ENCODE measurements at regions not wholly inside any gene's neighbourhood (a gene's known extent, or its start where the extent isn't known, plus 50 kb on each side); places are given as distances from the start of the nearest gene placed in this dataset.
A peak's percentile ranks its signal among the peaks of the same experiment; 100 is the strongest.

- H3K4me2 ChIP-seq (ENCODE audit: low read length): no peak overlapping the region
- no peaks in the 10 kb centered on the region for H3K36me3 ChIP-seq (ENCODE audit: control insufficient read depth in 1 of 2, insufficient read depth in 2 of 2, low read length in 2 of 2)
- no peak overlapping the region for H3K18ac ChIP-seq (ENCODE audit: low read length)
- no peak overlapping the region for H3K4ac ChIP-seq (ENCODE audit: low read depth, low read length)
- no peak overlapping the region for H3K4me3 ChIP-seq (ENCODE audit: low read depth, low read length)
- no peak overlapping the region for H3K14ac ChIP-seq (ENCODE audit: low read length)
- DNase-seq: no peak
- no peak overlapping the region for H3K9ac ChIP-seq (ENCODE audit: low read length)
- no CpG with 5 or more reads among the region's 3 CpGs for WGBS (ENCODE audit: extremely low coverage, insufficient coverage, insufficient read length)
- no peak overlapping the region for H4K8ac ChIP-seq (ENCODE audit: low read depth, low read length)
- H3K4me1 ChIP-seq (ENCODE audit: control insufficient read depth in 1 of 2, insufficient read depth in 2 of 2, low read length in 2 of 2): no peaks in the 10 kb centered on the region
- no peak overlapping the region for H2BK120ac ChIP-seq (ENCODE audit: insufficient read depth, low read length, poor library complexity)
- no peak overlapping the region for H2AFZ ChIP-seq (ENCODE audit: insufficient read depth, low read length, poor library complexity)
- no peak overlapping the region for H3K27ac ChIP-seq (ENCODE audit: low read depth, low read length)
- H3K23ac ChIP-seq (ENCODE audit: low read length): no peak overlapping the region
- H2AK5ac ChIP-seq (ENCODE audit: low read length): no peak overlapping the region
- no peaks in the 10 kb centered on the region for H3K9me3 ChIP-seq (ENCODE audit: insufficient read depth, low read depth, low read length)
- no peak overlapping the region for H2BK12ac ChIP-seq (ENCODE audit: low read length)
- no peak overlapping the region for H4K91ac ChIP-seq (ENCODE audit: low read depth, low read length)
- no peak overlapping the region for H4K12ac ChIP-seq (ENCODE audit: low read depth, low read length)
- H3K79me1 ChIP-seq (ENCODE audit: low read length): no peaks in the 10 kb centered on the region
- no peaks in the 10 kb centered on the region for H3K79me2 ChIP-seq (ENCODE audit: control insufficient read depth, insufficient read depth, low read length, poor library complexity)
- H2BK5ac ChIP-seq (ENCODE audit: low read depth, low read length, poor library complexity): no peak overlapping the region
- H3K27me3 ChIP-seq (ENCODE audit: insufficient read depth, low read length): no peaks in the 10 kb centered on the region
These were observed 95.5 kb upstream of the CNTN3 start for GRCh38 chr3:74709951-74710350.

DNA sequence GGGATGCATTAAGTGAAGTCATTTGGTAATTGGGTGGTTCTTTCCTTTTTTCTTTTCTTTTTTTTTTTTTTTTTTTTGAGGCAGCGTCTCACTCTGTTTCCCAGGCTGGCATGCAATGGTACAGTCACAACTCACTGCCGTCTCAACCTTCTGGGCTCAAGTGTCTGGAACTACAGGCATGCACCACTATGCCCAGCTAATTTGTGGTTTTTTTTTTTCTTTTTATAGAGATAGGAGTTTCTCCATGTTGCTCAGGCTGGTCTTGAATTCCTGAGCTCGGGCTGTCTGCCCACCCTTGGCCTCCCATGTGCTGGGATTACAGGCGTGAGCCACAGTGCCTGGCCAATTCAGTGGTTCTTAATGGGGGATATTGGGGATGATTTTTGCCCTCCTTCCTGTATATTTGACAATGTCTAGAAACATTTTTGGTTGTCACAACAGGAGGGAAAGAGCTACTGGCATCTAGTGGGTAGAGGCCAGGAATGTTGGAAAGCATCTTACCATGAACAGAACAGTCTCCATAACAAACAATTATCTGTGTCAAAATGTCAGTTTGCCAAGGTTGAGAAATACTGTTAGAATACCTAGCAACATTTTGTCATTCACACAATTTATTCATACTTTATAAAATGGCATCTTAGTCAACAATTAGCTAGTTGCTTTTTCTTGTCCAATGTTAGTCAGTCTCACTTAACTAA lies 79.4 kb upstream of the CNTN3 start:
- H4K12ac ChIP-seq (ENCODE audit: low read depth, low read length): no peak overlapping the region
- H3K4me2 ChIP-seq (ENCODE audit: low read length): no peak overlapping the region
- H3K79me1 ChIP-seq (ENCODE audit: low read length): no peaks in the 10 kb centered on the region
- no peak overlapping the region for H3K23ac ChIP-seq (ENCODE audit: low read length)
- H3K4me3 ChIP-seq (ENCODE audit: low read depth, low read length): no peak overlapping the region
- H3K18ac ChIP-seq (ENCODE audit: low read length): no peak overlapping the region
- H3K79me2 ChIP-seq (ENCODE audit: control insufficient read depth, insufficient read depth, low read length, poor library complexity): no peaks in the 10 kb centered on the region
- no peak overlapping the region for H2AK5ac ChIP-seq (ENCODE audit: low read length)
- H2BK12ac ChIP-seq (ENCODE audit: low read length): no peak overlapping the region
- H2BK120ac ChIP-seq (ENCODE audit: insufficient read depth, low read length, poor library complexity): no peak overlapping the region
- H3K4ac ChIP-seq (ENCODE audit: low read depth, low read length): no peak overlapping the region
- no peak overlapping the region for H3K9ac ChIP-seq (ENCODE audit: low read length)
- no peak overlapping the region for H4K91ac ChIP-seq (ENCODE audit: low read depth, low read length)
- no CpG with 5 or more reads among the region's 4 CpGs for WGBS (ENCODE audit: extremely low coverage, insufficient coverage, insufficient read length)
- no peak overlapping the region for H2BK5ac ChIP-seq (ENCODE audit: low read depth, low read length, poor library complexity)
- no peak overlapping the region for H4K8ac ChIP-seq (ENCODE audit: low read depth, low read length)
- no peaks in the 10 kb centered on the region for H3K4me1 ChIP-seq (ENCODE audit: control insufficient read depth in 1 of 2, insufficient read depth in 2 of 2, low read length in 2 of 2)
- no peak overlapping the region for H2AFZ ChIP-seq (ENCODE audit: insufficient read depth, low read length, poor library complexity)
- H3K36me3 ChIP-seq (ENCODE audit: control insufficient read depth in 1 of 2, insufficient read depth in 2 of 2, low read length in 2 of 2): no peaks in the 10 kb centered on the region
- H3K9me3 ChIP-seq (ENCODE audit: insufficient read depth, low read depth, low read length): no peaks in the 10 kb centered on the region
- peak in 1 of 2 donors; percentile 38 for DNase-seq
- H3K27me3 ChIP-seq (ENCODE audit: insufficient read depth, low read length): no peaks in the 10 kb centered on the region
- no peak overlapping the region for H3K27ac ChIP-seq (ENCODE audit: low read depth, low read length)
- no peak overlapping the region for H3K14ac ChIP-seq (ENCODE audit: low read length)

DNA sequence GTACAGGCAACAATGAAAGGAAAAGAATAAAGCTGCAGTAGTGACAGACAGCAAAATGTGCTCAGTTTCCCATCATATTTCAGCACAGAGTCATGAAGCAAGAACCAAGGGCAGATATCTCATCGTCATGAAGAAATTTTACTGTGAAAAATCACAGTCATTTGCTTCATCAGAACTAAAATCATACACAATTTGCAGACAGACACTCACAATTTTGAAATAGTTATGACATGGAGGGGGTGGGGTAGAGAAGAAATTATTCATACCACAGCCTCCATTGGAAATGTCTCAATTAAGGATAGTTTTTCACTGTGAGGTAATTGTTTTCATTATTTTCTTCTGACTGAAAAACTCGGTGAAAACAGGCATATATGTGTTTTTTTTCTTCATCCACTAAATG lies 78.8 kb upstream of the CNTN3 start:
- no peak overlapping the region for H3K23ac ChIP-seq (ENCODE audit: low read length)
- no peak overlapping the region for H3K4me2 ChIP-seq (ENCODE audit: low read length)
- no peak overlapping the region for H2BK5ac ChIP-seq (ENCODE audit: low read depth, low read length, poor library complexity)
- H3K14ac ChIP-seq (ENCODE audit: low read length): no peak overlapping the region
- H2AK5ac ChIP-seq (ENCODE audit: low read length): no peak overlapping the region
- H3K27ac ChIP-seq (ENCODE audit: low read depth, low read length): no peak overlapping the region
- no peak overlapping the region for H3K4me3 ChIP-seq (ENCODE audit: low read depth, low read length)
- H3K27me3 ChIP-seq (ENCODE audit: insufficient read depth, low read length): no peaks in the 10 kb centered on the region
- H3K79me2 ChIP-seq (ENCODE audit: control insufficient read depth, insufficient read depth, low read length, poor library complexity): no peaks in the 10 kb centered on the region
- no peaks in the 10 kb centered on the region for H3K36me3 ChIP-seq (ENCODE audit: control insufficient read depth in 1 of 2, insufficient read depth in 2 of 2, low read length in 2 of 2)
- no CpG with 5 or more reads among the region's 2 CpGs for WGBS (ENCODE audit: extremely low coverage, insufficient coverage, insufficient read length)
- H2BK12ac ChIP-seq (ENCODE audit: low read length): no peak overlapping the region
- no peak overlapping the region for H3K9ac ChIP-seq (ENCODE audit: low read length)
- H4K8ac ChIP-seq (ENCODE audit: low read depth, low read length): no peak overlapping the region
- no peak overlapping the region for H4K91ac ChIP-seq (ENCODE audit: low read depth, low read length)
- no peak overlapping the region for H2AFZ ChIP-seq (ENCODE audit: insufficient read depth, low read length, poor library complexity)
- peak in 1 of 2 donors; percentile 31 for DNase-seq
- no peaks in the 10 kb centered on the region for H3K4me1 ChIP-seq (ENCODE audit: control insufficient read depth in 1 of 2, insufficient read depth in 2 of 2, low read length in 2 of 2)
- H3K79me1 ChIP-seq (ENCODE audit: low read length): no peaks in the 10 kb centered on the region
- H4K12ac ChIP-seq (ENCODE audit: low read depth, low read length): no peak overlapping the region
- H2BK120ac ChIP-seq (ENCODE audit: insufficient read depth, low read length, poor library complexity): no peak overlapping the region
- no peaks in the 10 kb centered on the region for H3K9me3 ChIP-seq (ENCODE audit: insufficient read depth, low read depth, low read length)
- H3K18ac ChIP-seq (ENCODE audit: low read length): no peak overlapping the region
- no peak overlapping the region for H3K4ac ChIP-seq (ENCODE audit: low read depth, low read length)

DNA sequence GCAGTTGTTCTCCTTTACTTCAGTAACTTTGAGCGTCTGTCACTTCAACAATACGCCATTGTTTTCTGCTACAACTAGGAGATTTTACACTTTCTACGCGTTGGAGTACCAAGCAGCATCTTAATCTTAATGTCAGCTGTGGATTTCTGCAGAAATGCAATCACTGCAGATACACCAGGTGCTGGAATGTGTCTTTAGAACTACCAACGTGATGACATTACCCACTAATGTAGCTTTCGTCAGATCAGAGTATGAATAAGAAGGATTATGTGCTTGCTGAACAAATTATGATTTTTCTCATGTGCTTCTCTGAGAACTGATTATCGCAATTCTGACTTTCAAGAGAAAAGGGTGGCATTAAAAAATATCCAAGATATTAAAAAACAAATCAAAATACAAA lies 77.5 kb upstream of the CNTN3 start:
- Histone ChIP-seq H3K27me3 (ENCODE audit: insufficient read depth, low read length) (no peaks in the 10 kb centered on the region), H3K18ac (ENCODE audit: low read length) (no peak overlapping the region), H3K4me1 (ENCODE audit: control insufficient read depth in 1 of 2, insufficient read depth in 2 of 2, low read length in 2 of 2) (no peaks in the 10 kb centered on the region), H2BK12ac (ENCODE audit: low read length) (no peak overlapping the region), H3K79me2 (ENCODE audit: control insufficient read depth, insufficient read depth, low read length, poor library complexity) (no peaks in the 10 kb centered on the region), H4K12ac (ENCODE audit: low read depth, low read length) (no peak overlapping the region), H3K9me3 (ENCODE audit: insufficient read depth, low read depth, low read length) (no peaks in the 10 kb centered on the region), H2BK120ac (ENCODE audit: insufficient read depth, low read length, poor library complexity) (no peak overlapping the region), H2BK5ac (ENCODE audit: low read depth, low read length, poor library complexity) (no peak overlapping the region), H3K9ac (ENCODE audit: low read length) (no peak overlapping the region), H3K36me3 (ENCODE audit: control insufficient read depth in 1 of 2, insufficient read depth in 2 of 2, low read length in 2 of 2) (no peaks in the 10 kb centered on the region), H2AFZ (ENCODE audit: insufficient read depth, low read length, poor library complexity) (no peak overlapping the region), H3K27ac (ENCODE audit: low read depth, low read length) (no peak overlapping the region), H3K4me3 (ENCODE audit: low read depth, low read length) (no peak overlapping the region), H4K8ac (ENCODE audit: low read depth, low read length) (no peak overlapping the region), H2AK5ac (ENCODE audit: low read length) (no peak overlapping the region), H4K91ac (ENCODE audit: low read depth, low read length) (no peak overlapping the region), H3K14ac (ENCODE audit: low read length) (no peak overlapping the region), H3K4ac (ENCODE audit: low read depth, low read length) (no peak overlapping the region), H3K79me1 (ENCODE audit: low read length) (no peaks in the 10 kb centered on the region), H3K4me2 (ENCODE audit: low read length) (no peak overlapping the region), H3K23ac (ENCODE audit: low read length) (no peak overlapping the region)
- no peak for DNase-seq
- WGBS (ENCODE audit: extremely low coverage, insufficient coverage, insufficient read length): no CpG with 5 or more reads among the region's 7 CpGs
